ENCODE measurements at regions not wholly inside any gene's neighbourhood (a gene's known extent, or its start where the extent isn't known, plus 50 kb on each side); places are given as distances from the start of the nearest gene placed in this dataset.

DNA sequence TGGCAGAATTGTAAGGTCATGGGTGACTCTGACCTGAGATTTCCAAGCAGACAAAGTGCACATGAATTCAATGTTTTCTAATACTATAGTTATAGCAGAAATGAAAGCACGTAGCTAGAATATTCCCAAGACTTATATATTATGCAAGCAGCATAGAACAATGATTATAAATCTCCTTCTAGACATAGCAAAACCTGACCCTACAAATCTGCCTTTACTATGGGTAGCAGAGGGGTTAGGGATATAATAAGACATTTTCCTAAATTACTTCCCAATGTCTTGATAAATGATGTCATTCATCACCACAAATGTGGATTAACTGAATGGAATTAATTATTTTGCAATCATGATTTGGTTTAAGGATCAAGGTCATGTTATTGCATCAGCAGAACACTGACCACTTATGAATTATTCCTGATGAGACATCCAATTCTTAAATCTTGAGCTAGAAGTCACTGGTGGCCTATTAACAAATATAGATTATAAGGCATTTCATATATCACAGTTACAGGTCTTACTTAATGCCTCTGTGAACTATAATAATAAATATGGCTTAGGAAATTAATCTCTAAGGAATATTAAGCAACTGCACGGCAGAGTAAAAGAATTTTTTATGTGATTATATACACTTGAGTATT, 776.6 kb downstream of the AMY1C start:
- in situ Hi-C loops (cut with MboI) (no loop called here), intact Hi-C loops (cut with micrococcal nuclease; ENCODE audit: unreplicated experiment) (no loop called here)
- no peak for DNase-seq (ENCODE audit: low read depth, low spot score)
- 0% methylated on average over 2 of the region's 2 CpGs for WGBS (ENCODE audit: insufficient coverage, insufficient replicate concordance, low lambda C conversion rate, missing lambda C conversion rate)
- CTCF ChIA-PET, result no interaction called here
- no peak for FAIRE-seq
- H4K20me1 ChIP-seq (ENCODE audit: control insufficient read depth, insufficient read depth), result no peaks in the 10 kb centered on the region
- no peak for ATAC-seq
- no peaks in the 10 kb centered on the region for H3K27me3 ChIP-seq (replicated peaks in 1 of 2; ENCODE audit: control insufficient read depth in 2 of 2, insufficient read depth in 2 of 2, low read length in 1 of 2)
- H3K4me1 ChIP-seq (ENCODE audit: control insufficient read depth, insufficient read depth, low read length), result no peaks in the 10 kb centered on the region
- H3K4me3 ChIP-seq, result no peak overlapping the region
- H3K79me2 ChIP-seq (ENCODE audit: control insufficient read depth, insufficient read depth, low read length), result no peaks in the 10 kb centered on the region
- H3K9me3 ChIP-seq (replicated peaks; ENCODE audit: control insufficient read depth, insufficient read depth, low read length), result no peaks in the 10 kb centered on the region
- H3K9ac ChIP-seq (ENCODE audit: control insufficient read depth, insufficient read depth, low read length), result no peak overlapping the region
- H3K4me2 ChIP-seq (ENCODE audit: control insufficient read depth, insufficient read depth), result no peak overlapping the region
- RAD21 ChIA-PET (ENCODE audit: unreplicated experiment), result no interaction called here
- POLR2A ChIA-PET, result no interaction called here
- no peak overlapping the region for H3K27ac ChIP-seq (ENCODE audit: control insufficient read depth, insufficient read depth)
- H2AFZ ChIP-seq (ENCODE audit: control insufficient read depth, low read depth, low read length), result no peak overlapping the region
- SMC1A ChIA-PET (ENCODE audit: uncharacterized antibody, unreplicated experiment), result no interaction called here
- BruUV-seq (replicated peaks), result no TSS peak
- H3K36me3 ChIP-seq (ENCODE audit: control insufficient read depth in 2 of 2, insufficient read depth in 2 of 2, low read length in 1 of 2), result no peaks in the 10 kb centered on the region
- TF ChIP-seq SIX5 (IDR thresholded peaks at IDR 0.05; ENCODE audit: low read depth, low read length, severe bottlenecking) (no peak), NFYA (IDR thresholded peaks at IDR 0.05; ENCODE audit: borderline replicate concordance, low read depth, low read length) (no peak), JUNB (IDR thresholded peaks at IDR 0.05) (no peak), BHLHE40 (IDR thresholded peaks at IDR 0.05; ENCODE audit: borderline replicate concordance in 1 of 2, low read depth in 2 of 2, low read length in 1 of 2) (no peak), ZZZ3 (IDR thresholded peaks at IDR 0.05; ENCODE audit: control insufficient read depth, insufficient read length, low read depth) (no peak), EED (IDR thresholded peaks at IDR 0.05; ENCODE audit: low read depth) (no peak), POU2F2 (IDR thresholded peaks at IDR 0.05; ENCODE audit: borderline replicate concordance, low read depth, low read length) (no peak), JUND (IDR thresholded peaks at IDR 0.05; ENCODE audit: low read depth, low read length) (no peak), CHD4 (IDR thresholded peaks at IDR 0.05) (no peak), WRNIP1 (IDR thresholded peaks at IDR 0.05; ENCODE audit: borderline replicate concordance, low read depth, low read length) (no peak), YY1 (IDR thresholded peaks at IDR 0.05; ENCODE audit: low read depth, low read length) (no peak), RUNX3 (IDR thresholded peaks at IDR 0.05; ENCODE audit: low read length) (no peak), PAX5 (IDR thresholded peaks at IDR 0.05; ENCODE audit: borderline replicate concordance, low read depth, low read length) (no peak), SMC3 (IDR thresholded peaks at IDR 0.05; ENCODE audit: borderline replicate concordance, low read length) (no peak)
- TF ChIP-seq, protein P1, sequence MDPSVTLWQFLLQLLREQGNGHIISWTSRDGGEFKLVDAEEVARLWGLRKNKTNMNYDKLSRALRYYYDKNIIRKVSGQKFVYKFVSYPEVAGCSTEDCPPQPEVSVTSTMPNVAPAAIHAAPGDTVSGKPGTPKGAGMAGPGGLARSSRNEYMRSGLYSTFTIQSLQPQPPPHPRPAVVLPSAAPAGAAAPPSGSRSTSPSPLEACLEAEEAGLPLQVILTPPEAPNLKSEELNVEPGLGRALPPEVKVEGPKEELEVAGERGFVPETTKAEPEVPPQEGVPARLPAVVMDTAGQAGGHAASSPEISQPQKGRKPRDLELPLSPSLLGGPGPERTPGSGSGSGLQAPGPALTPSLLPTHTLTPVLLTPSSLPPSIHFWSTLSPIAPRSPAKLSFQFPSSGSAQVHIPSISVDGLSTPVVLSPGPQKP (IDR thresholded peaks at IDR 0.05; ENCODE audit: low read depth, low read length), result no peak
- TF ChIP-seq, protein P2, sequence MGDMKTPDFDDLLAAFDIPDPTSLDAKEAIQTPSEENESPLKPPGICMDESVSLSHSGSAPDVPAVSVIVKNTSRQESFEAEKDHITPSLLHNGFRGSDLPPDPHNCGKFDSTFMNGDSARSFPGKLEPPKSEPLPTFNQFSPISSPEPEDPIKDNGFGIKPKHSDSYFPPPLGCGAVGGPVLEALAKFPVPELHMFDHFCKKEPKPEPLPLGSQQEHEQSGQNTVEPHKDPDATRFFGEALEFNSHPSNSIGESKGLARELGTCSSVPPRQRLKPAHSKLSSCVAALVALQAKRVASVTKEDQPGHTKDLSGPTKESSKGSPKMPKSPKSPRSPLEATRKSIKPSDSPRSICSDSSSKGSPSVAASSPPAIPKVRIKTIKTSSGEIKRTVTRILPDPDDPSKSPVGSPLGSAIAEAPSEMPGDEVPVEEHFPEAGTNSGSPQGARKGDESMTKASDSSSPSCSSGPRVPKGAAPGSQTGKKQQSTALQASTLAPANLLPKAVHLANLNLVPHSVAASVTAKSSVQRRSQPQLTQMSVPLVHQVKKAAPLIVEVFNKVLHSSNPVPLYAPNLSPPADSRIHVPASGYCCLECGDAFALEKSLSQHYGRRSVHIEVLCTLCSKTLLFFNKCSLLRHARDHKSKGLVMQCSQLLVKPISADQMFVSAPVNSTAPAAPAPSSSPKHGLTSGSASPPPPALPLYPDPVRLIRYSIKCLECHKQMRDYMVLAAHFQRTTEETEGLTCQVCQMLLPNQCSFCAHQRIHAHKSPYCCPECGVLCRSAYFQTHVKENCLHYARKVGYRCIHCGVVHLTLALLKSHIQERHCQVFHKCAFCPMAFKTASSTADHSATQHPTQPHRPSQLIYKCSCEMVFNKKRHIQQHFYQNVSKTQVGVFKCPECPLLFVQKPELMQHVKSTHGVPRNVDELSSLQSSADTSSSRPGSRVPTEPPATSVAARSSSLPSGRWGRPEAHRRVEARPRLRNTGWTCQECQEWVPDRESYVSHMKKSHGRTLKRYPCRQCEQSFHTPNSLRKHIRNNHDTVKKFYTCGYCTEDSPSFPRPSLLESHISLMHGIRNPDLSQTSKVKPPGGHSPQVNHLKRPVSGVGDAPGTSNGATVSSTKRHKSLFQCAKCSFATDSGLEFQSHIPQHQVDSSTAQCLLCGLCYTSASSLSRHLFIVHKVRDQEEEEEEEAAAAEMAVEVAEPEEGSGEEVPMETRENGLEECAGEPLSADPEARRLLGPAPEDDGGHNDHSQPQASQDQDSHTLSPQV (IDR thresholded peaks at IDR 0.05), result no peak
- TF ChIP-seq, protein P3, sequence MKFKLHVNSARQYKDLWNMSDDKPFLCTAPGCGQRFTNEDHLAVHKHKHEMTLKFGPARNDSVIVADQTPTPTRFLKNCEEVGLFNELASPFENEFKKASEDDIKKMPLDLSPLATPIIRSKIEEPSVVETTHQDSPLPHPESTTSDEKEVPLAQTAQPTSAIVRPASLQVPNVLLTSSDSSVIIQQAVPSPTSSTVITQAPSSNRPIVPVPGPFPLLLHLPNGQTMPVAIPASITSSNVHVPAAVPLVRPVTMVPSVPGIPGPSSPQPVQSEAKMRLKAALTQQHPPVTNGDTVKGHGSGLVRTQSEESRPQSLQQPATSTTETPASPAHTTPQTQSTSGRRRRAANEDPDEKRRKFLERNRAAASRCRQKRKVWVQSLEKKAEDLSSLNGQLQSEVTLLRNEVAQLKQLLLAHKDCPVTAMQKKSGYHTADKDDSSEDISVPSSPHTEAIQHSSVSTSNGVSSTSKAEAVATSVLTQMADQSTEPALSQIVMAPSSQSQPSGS (IDR thresholded peaks at IDR 0.05; ENCODE audit: low read length), result no peak

Data from GM12878 (cell line).